Stimulated activated effector memory CD8-positive, alpha-beta T cell treated with anti-CD3 and anti-CD28 coated beads, Interleukin-12 subunit alpha, Interleukin-12 subunit beta, amount 100 ng/mL, for 72 hours (primary cell): ENCODE measurements at regions not wholly inside any gene's neighbourhood (a gene's known extent, or its start where the extent isn't known, plus 50 kb on each side); places are given as distances from the start of the nearest gene placed in this dataset.
A peak's percentile ranks its signal among the peaks of the same experiment; 100 is the strongest.

Experiments
- ATAC-seq: fragments of 150-1000 bp; cut with Tn5 transposase; 2 replicates; pipeline ENCODE4 v1.10.0; 2021
- DNase-seq, 2 donors: peaks; one replicate each; pipeline ENCODE4 v3.0.0; 2021 to 2022; ENCODE audit warnings: low spot score in 2 of 2
- H3K27ac Mint-ChIP-seq: one replicate; pipeline ENCODE4 v1.8.0; 2022; ENCODE audit warnings: mild to moderate bottlenecking, mixed read lengths
- H3K36me3 Mint-ChIP-seq: one replicate; pipeline ENCODE4 v1.8.0; 2022; ENCODE audit warnings: mild to moderate bottlenecking, mixed read lengths
- H3K4me1 Mint-ChIP-seq: one replicate; pipeline ENCODE4 v1.8.0; 2022; ENCODE audit warnings: mixed read lengths
- H3K4me3 Mint-ChIP-seq: one replicate; pipeline ENCODE4 v1.8.0; 2022; ENCODE audit warnings: mild to moderate bottlenecking, mixed read lengths
- H3K9me3 Mint-ChIP-seq: one replicate; pipeline ENCODE4 v1.8.0; 2022; ENCODE audit warnings: mixed read lengths

GRCh38 chr16:72666267-72666666, 381.7 kb downstream of the ZFHX3 start:
- no peak overlapping the region for H3K4me3 Mint-ChIP-seq
- no peak overlapping the region for H3K27ac Mint-ChIP-seq
- no peak for DNase-seq

DNA sequence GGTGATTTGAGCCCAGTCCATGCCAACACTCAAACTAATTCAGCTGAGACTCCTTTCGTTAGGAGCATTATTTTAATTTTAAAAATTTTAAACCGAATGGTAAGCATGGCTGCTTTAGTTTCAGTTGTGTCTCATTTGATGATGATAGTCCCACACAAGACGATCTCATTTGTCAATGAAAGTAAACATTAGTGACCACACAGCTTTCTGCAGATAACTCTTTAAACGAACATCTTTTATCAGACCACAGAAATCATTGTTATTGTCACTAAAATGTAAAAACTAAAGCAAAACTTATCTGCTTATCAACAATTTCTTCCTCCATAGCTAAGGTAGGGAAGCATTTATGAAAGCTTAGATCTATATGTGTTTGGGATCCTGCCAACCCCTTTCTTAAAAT, 382.2 kb downstream of the ZFHX3 start:
- peak overlapping the region; percentile 93 for H3K4me3 Mint-ChIP-seq
- H3K27ac Mint-ChIP-seq: peak overlapping the region; percentile 98
- no peaks in the 10 kb centered on the region for H3K9me3 Mint-ChIP-seq
- no peaks in the 10 kb centered on the region for H3K4me1 Mint-ChIP-seq
- DNase-seq: no peak
- no peak for ATAC-seq
- H3K36me3 Mint-ChIP-seq: no peaks in the 10 kb centered on the region

More at GRCh38 chr16:72666267-72666666, 381.7 kb downstream of the ZFHX3 start:
- H3K4me1 Mint-ChIP-seq: no peaks in the 10 kb centered on the region
- no peaks in the 10 kb centered on the region for H3K9me3 Mint-ChIP-seq
- no peak for ATAC-seq
- H3K36me3 Mint-ChIP-seq: no peaks in the 10 kb centered on the region

- ATAC-seq: peak; percentile 100
- DNase-seq: peak; percentile 85 to 95
- peak overlapping the region; percentile 98 for H3K27ac Mint-ChIP-seq
- H3K4me3 Mint-ChIP-seq: peak overlapping the region; percentile 93
- H3K4me1 Mint-ChIP-seq: no peaks in the 10 kb centered on the region
- H3K36me3 Mint-ChIP-seq: no peaks in the 10 kb centered on the region
- no peaks in the 10 kb centered on the region for H3K9me3 Mint-ChIP-seq
Measured at GRCh38 chr16:72664509-72665408, 383.2 kb downstream of the ZFHX3 start.

- ATAC-seq (no peak), DNase-seq (no peak)
- Mint-ChIP-seq H3K4me3 (peak overlapping the region; percentile 93), H3K36me3 (no peaks in the 10 kb centered on the region), H3K27ac (peak overlapping the region; percentile 98), H3K9me3 (no peaks in the 10 kb centered on the region), H3K4me1 (no peaks in the 10 kb centered on the region)
Measured at GRCh38 chr16:72664056-72664508, 383.8 kb downstream of the ZFHX3 start.

DNA sequence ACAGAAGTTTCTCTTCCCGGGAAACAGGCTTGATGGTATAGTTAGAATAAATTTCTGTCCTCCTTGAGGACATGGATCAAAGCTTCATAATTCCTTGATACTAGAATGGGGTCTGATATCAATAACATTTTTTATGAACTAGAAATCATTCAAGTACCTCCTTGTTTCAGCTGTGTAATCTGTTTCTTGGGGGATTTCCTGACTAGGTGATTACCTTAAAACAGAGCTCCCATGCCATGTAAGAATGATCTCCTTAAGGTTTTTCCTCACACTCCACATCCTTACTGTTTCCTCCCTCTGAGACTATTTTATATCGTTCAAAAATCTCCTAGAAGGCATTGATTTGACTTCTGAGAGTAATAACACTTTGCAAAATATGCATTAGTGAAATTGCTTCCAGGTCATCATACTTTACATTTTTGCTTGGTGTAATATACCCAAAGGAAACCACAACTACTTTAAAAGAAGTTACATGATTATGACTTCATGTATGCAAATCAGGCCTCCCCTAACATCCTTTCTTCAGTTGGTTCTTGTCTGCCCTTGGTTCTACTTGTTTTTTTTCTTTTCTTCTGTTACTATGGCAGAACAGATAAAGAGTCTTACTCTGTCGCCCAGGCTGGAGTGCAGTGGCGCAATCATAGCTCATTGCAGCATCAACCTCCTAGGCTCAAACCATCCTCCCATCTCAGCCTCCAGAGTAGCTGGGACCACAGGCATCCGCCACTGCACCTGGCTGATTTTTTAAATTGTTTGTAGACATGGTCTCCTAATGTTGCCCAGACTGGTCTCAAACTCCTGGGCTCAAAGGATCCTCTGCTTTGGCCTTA, 388.8 kb downstream of the ZFHX3 start:
- H3K9me3 Mint-ChIP-seq: no peaks in the 10 kb centered on the region
- peaks cover 7% of the 10 kb centered on the region for H3K4me1 Mint-ChIP-seq
- no peak for DNase-seq
- H3K4me3 Mint-ChIP-seq: no peak overlapping the region
- no peak overlapping the region for H3K27ac Mint-ChIP-seq
- H3K36me3 Mint-ChIP-seq: no peaks in the 10 kb centered on the region
- no peak for ATAC-seq

- ATAC-seq (no peak), DNase-seq (no peak)
- H3K9me3 Mint-ChIP-seq: peaks cover 2% of the 10 kb centered on the region
- peaks cover 7% of the 10 kb centered on the region for H3K4me1 Mint-ChIP-seq
- H3K36me3 Mint-ChIP-seq: no peaks in the 10 kb centered on the region
- H3K27ac Mint-ChIP-seq: no peak overlapping the region
- no peak overlapping the region for H3K4me3 Mint-ChIP-seq
Measured at GRCh38 chr16:72657791-72658190, 390.1 kb downstream of the ZFHX3 start.

DNA sequence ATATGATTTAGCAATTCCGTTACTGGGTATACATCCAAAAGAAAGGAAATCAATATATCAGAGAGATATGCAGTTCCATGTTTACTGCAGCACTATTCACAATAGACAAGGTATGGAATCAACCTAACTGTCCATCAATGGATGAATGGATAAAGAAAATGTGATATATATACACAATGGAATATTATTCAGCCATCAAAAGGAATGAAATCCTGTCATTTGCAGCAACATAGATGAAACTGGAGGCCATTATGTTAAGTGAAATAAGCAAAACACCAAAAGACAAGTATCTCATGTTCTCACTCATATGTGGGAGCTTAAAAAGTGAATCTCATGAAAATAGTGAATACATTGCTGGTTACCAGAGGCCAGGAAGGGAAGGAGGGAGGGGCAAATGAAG, 390.8 kb downstream of the ZFHX3 start:
- no peaks in the 10 kb centered on the region for H3K36me3 Mint-ChIP-seq

GRCh38 chr16:72654535-72654934, 393.4 kb downstream of the ZFHX3 start:
- Mint-ChIP-seq H3K9me3 (peaks cover 2% of the 10 kb centered on the region), H3K4me3 (no peak overlapping the region), H3K36me3 (no peaks in the 10 kb centered on the region), H3K4me1 (peaks cover 7% of the 10 kb centered on the region), H3K27ac (no peak overlapping the region)
- DNase-seq (no peak), ATAC-seq (no peak)

More for the DNA sequence above, 390.8 kb downstream of the ZFHX3 start:
- Mint-ChIP-seq H3K9me3 (peaks cover 2% of the 10 kb centered on the region), H3K4me1 (peaks cover 7% of the 10 kb centered on the region), H3K27ac (no peak overlapping the region), H3K4me3 (no peak overlapping the region)
- no peak for DNase-seq
- no peak for ATAC-seq

- ATAC-seq: no peak
- no peaks in the 10 kb centered on the region for H3K36me3 Mint-ChIP-seq
- peaks cover 2% of the 10 kb centered on the region for H3K9me3 Mint-ChIP-seq
- no peak overlapping the region for H3K27ac Mint-ChIP-seq
- no peak for DNase-seq
- H3K4me1 Mint-ChIP-seq: no peaks in the 10 kb centered on the region
- H3K4me3 Mint-ChIP-seq: no peak overlapping the region
Measured at GRCh38 chr16:72649254-72649944, 398.5 kb downstream of the ZFHX3 start.

GRCh38 chr16:72646615-72647014, 401.3 kb downstream of the ZFHX3 start:
- no peaks in the 10 kb centered on the region for H3K9me3 Mint-ChIP-seq
- no peak for ATAC-seq

GRCh38 chr16:72645538-72645937, 402.4 kb downstream of the ZFHX3 start:
- ATAC-seq (no peak), DNase-seq (no peak)
- H3K27ac Mint-ChIP-seq: no peak overlapping the region
- no peaks in the 10 kb centered on the region for H3K9me3 Mint-ChIP-seq
- H3K36me3 Mint-ChIP-seq: no peaks in the 10 kb centered on the region
- H3K4me1 Mint-ChIP-seq: no peaks in the 10 kb centered on the region
- no peak overlapping the region for H3K4me3 Mint-ChIP-seq

More at GRCh38 chr16:72646615-72647014, 401.3 kb downstream of the ZFHX3 start:
- Mint-ChIP-seq H3K4me3 (no peak overlapping the region), H3K36me3 (no peaks in the 10 kb centered on the region), H3K4me1 (no peaks in the 10 kb centered on the region), H3K27ac (no peak overlapping the region)
- no peak for DNase-seq

GRCh38 chr16:72644911-72645310, 403.0 kb downstream of the ZFHX3 start:
- Mint-ChIP-seq H3K9me3 (no peaks in the 10 kb centered on the region), H3K36me3 (no peaks in the 10 kb centered on the region), H3K4me3 (no peak overlapping the region), H3K27ac (no peak overlapping the region), H3K4me1 (no peaks in the 10 kb centered on the region)
- DNase-seq (no peak), ATAC-seq (no peak)

DNA sequence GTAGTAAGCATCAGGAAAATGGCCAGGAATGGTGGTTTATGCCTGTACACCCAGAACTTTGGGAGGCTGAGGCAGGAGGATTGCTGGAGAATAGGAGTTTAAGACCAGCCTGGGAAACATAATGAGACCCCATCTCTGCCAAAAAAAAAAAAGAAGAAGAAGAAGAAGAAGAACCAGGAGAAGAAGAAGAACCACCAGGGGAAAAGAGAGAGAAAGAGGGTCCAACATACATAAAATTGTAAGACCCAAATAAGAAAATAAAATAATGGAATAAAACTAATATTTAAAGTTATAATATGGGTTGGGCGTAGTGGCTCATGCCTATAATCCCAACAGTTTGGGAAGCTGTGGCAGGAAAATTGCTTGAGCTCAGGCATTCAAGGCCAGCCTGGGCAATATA, 408.4 kb downstream of the ZFHX3 start:
- H3K4me3 Mint-ChIP-seq: no peak overlapping the region
- peaks cover 12% of the 10 kb centered on the region for H3K9me3 Mint-ChIP-seq
- ATAC-seq (no peak), DNase-seq (no peak)
- H3K4me1 Mint-ChIP-seq: no peaks in the 10 kb centered on the region
- no peak overlapping the region for H3K27ac Mint-ChIP-seq
- no peaks in the 10 kb centered on the region for H3K36me3 Mint-ChIP-seq

DNA sequence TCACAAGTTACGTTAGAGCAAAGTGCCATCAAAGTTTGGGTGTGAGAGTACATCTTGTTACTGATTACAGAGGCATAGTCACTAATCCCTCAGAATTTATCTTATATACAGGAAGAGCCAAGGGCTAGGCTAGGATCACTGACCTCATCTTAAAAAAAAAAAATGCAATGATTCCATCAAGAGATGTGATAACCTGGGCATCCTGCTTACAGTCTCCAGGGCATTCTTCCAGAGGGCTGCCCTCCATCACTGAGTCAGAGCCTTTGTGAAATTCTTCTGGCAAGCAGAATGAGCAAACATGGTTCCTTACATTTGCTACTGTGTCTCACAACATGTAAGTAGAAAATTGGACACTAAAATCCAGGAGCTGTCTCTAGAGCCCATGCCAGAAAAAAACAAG, 410.6 kb downstream of the ZFHX3 start:
- ATAC-seq: no peak
- H3K9me3 Mint-ChIP-seq: peaks cover 12% of the 10 kb centered on the region
- no peaks in the 10 kb centered on the region for H3K4me1 Mint-ChIP-seq
- DNase-seq: no peak
- no peak overlapping the region for H3K27ac Mint-ChIP-seq
- H3K4me3 Mint-ChIP-seq: no peak overlapping the region
- H3K36me3 Mint-ChIP-seq: no peaks in the 10 kb centered on the region

DNA sequence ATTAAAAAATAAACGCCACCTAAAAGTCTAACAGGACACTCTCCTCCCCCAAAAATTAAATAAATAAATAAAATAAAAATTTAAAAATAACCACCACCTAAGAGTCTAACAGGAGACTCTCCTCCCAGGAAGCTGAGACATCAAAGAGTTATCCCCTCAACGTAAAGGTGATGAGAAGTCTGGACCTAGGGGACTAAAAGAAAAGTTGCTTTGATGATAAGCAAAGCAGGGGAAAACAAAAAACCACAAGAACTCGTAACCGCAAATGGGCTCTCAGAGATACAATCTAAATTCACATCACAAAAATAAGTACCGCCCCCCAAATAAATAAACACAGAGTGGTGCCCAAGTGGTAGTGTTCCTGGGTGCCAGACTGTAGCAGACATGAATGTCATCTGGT, 412.2 kb downstream of the ZFHX3 start:
- no peak overlapping the region for H3K4me3 Mint-ChIP-seq
- H3K27ac Mint-ChIP-seq: no peak overlapping the region
- DNase-seq (no peak), ATAC-seq (no peak)
- no peaks in the 10 kb centered on the region for H3K36me3 Mint-ChIP-seq
- H3K9me3 Mint-ChIP-seq: peaks cover 12% of the 10 kb centered on the region
- H3K4me1 Mint-ChIP-seq: no peaks in the 10 kb centered on the region
